DND-41 (cell line): ENCODE measurements at regions not wholly inside any gene's neighbourhood (a gene's known extent, or its start where the extent isn't known, plus 50 kb on each side); places are given as distances from the start of the nearest gene placed in this dataset.

Experiments used
- ATAC-seq: fragments of 200-7000 bp; cut with Tn5 transposase; 3 replicates; pipeline ENCODE4 v1.9.1; 2021; ENCODE audit warnings: low read depth; ENCODE audit not compliant: insufficient read depth
- DNase-seq: peaks from one replicate; pipeline ENCODE4 v3.0.0-alpha.2; 2020
- H2AFZ ChIP-seq: 2 replicates; pipeline ENCODE4 v1.6.0; 2012; ENCODE audit warnings: low read depth, low read length
- H3K27ac ChIP-seq: 2 replicates; pipeline ENCODE4 v1.5.1; 2012; ENCODE audit warnings: low read length, inconsistent platforms
- H3K27me3 ChIP-seq: fragments of 200-600 bp; sonication (generic); 2 replicates; pipeline ENCODE4 v1.6.0; 2012; ENCODE audit warnings: low read length, mild to moderate bottlenecking, inconsistent platforms; ENCODE audit not compliant: insufficient read depth, poor library complexity
- H3K36me3 ChIP-seq: 2 replicates; pipeline ENCODE4 v1.5.1; 2012; ENCODE audit warnings: low read length, inconsistent platforms; ENCODE audit not compliant: insufficient read depth
- H3K4me1 ChIP-seq: 2 replicates; pipeline ENCODE4 v1.5.1; 2012; ENCODE audit warnings: mild to moderate bottlenecking, low read length; ENCODE audit not compliant: insufficient read depth
- H3K4me2 ChIP-seq: 2 replicates; pipeline ENCODE4 v1.6.0; 2012; ENCODE audit warnings: mild to moderate bottlenecking, moderate library complexity, low read length, inconsistent platforms; ENCODE audit not compliant: insufficient read depth
- H3K4me3 ChIP-seq, 2 experiments: fragments of 200-600 bp in 1 of 2; shearing (Covaris generic) in 1 of 2; 2 replicates each; pipeline ENCODE4 v1.5.1; 2012 to 2016; ENCODE audit warnings: inconsistent platforms in 2 of 2, low read length in 2 of 2, mild to moderate bottlenecking in 2 of 2, low read depth in 1 of 2, moderate library complexity in 1 of 2
- H3K79me2 ChIP-seq: 2 replicates; pipeline ENCODE4 v1.6.0; 2012; ENCODE audit warnings: low read length, inconsistent platforms; ENCODE audit not compliant: insufficient read depth
- H3K9ac ChIP-seq: 2 replicates; pipeline ENCODE4 v1.6.0; 2012; ENCODE audit warnings: low read depth, mild to moderate bottlenecking, inconsistent platforms, low read length, moderate library complexity
- H3K9me3 ChIP-seq: 2 replicates; pipeline ENCODE4 v1.5.1; 2012; ENCODE audit warnings: low read length, moderate library complexity, mild to moderate bottlenecking, inconsistent platforms; ENCODE audit not compliant: insufficient read depth, severe bottlenecking
- H4K20me1 ChIP-seq: 2 replicates; pipeline ENCODE4 v1.6.0; 2012; ENCODE audit warnings: low read length; ENCODE audit not compliant: insufficient read depth
- EZH2 ChIP-seq: IDR thresholded peaks from 3 replicates; pipeline ENCODE4 v1.6.1; 2012; ENCODE audit warnings: borderline replicate concordance, low read depth, mild to moderate bottlenecking, moderate library complexity, low read length, inconsistent platforms; ENCODE audit not compliant: severe bottlenecking
- TF ChIP-seq, protein P1 (sequence below): IDR thresholded peaks from 2 replicates; pipeline ENCODE4 v1.5.1; 2012; ENCODE audit warnings: borderline replicate concordance, low read length, moderate library complexity, mild to moderate bottlenecking; ENCODE audit not compliant: poor library complexity, severe bottlenecking; ENCODE audit errors: extremely low read depth

DNA sequence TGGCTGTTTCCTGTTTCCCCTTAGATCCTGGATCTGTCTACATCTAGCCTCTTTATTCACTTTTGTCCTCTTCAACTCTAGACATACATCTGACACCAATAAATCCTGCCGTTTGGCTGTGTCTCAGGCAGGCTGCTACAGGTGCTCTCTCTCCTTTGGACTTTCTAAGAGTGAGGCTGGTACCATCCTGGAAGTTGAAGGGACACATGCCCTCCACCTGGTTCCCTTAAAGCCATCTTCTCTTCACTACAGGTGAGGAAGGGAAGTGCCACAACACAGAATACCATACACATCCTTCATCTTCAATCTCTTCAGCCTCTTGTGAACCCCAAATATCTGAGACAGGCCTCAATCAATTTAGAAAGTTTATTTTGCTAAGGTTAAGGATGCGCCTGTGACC is 137.9 kb downstream of the BACH1 start:
- Histone ChIP-seq H3K27me3 (no peaks in the 10 kb centered on the region), H3K4me2 (no peak overlapping the region), H3K9me3 (no peaks in the 10 kb centered on the region), H3K9ac (no peak overlapping the region), H3K4me3 (no peak overlapping the region), H2AFZ (no peak overlapping the region), H3K4me1 (no peaks in the 10 kb centered on the region), H4K20me1 (no peaks in the 10 kb centered on the region), H3K27ac (no peak overlapping the region), H3K79me2 (no peaks in the 10 kb centered on the region), H3K36me3 (no peaks in the 10 kb centered on the region)
- DNase-seq (no peak), ATAC-seq (no peak)
- TF ChIP-seq EZH2, result no peak
- TF ChIP-seq, protein P1, sequence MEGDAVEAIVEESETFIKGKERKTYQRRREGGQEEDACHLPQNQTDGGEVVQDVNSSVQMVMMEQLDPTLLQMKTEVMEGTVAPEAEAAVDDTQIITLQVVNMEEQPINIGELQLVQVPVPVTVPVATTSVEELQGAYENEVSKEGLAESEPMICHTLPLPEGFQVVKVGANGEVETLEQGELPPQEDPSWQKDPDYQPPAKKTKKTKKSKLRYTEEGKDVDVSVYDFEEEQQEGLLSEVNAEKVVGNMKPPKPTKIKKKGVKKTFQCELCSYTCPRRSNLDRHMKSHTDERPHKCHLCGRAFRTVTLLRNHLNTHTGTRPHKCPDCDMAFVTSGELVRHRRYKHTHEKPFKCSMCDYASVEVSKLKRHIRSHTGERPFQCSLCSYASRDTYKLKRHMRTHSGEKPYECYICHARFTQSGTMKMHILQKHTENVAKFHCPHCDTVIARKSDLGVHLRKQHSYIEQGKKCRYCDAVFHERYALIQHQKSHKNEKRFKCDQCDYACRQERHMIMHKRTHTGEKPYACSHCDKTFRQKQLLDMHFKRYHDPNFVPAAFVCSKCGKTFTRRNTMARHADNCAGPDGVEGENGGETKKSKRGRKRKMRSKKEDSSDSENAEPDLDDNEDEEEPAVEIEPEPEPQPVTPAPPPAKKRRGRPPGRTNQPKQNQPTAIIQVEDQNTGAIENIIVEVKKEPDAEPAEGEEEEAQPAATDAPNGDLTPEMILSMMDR, result no peak

DNA sequence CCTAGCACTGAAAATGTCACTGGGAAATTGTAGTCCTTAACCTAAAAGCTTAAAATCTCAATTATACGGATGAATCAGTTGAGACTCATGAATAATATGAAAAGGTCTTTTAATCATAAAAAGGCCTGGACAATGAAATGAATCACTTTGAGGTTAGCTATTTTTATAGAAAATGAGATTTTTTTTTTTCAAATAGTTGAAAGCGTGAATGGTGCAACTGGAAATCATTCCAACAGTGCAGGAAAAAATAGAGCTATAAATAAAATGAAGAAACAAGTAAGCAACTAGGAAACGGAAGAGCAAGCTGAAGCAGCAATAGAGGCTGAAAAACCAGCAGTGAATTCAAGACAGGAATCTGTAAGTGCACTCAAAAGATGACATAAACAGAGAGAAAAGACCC is 142.9 kb downstream of the BACH1 start:
- no peaks in the 10 kb centered on the region for H3K27me3 ChIP-seq
- H4K20me1 ChIP-seq, result no peaks in the 10 kb centered on the region

DNA sequence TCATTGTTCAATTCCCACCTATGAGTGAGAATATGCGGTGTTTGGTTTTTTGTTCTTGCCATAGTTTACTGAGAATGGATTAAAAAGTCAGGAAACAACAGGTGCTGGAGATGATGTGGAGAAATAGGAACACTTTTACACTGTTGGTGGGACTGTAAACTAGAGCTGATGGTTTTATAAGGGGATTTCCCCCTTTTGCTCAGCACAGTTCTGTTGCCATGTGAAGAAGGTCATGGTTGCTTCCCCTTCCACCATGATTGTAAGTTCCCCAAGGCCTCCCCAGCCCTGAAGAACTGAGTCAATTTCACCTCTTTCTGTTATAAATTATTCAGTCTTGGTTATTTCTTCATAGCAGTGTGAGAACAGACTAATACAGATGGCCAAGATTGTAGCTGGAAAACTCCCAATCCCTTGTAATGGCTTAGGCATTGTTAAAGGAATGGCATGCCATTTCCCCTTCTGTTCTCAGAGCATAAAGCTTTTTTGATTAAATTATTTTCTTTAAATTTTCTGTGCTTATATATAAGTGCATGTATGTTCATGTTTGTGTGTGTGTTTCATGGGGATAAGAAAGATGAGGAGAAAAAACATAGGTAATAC is 144.8 kb downstream of the BACH1 start:
- H3K36me3 ChIP-seq, result no peaks in the 10 kb centered on the region
- H3K27ac ChIP-seq, result no peak overlapping the region
- ATAC-seq (no peak), DNase-seq (no peak)
- no peak overlapping the region for H3K4me3 ChIP-seq
- no peak overlapping the region for H2AFZ ChIP-seq
- TF ChIP-seq EZH2, result no peak
- TF ChIP-seq, protein P1, result no peak
- H4K20me1 ChIP-seq, result no peaks in the 10 kb centered on the region
- no peaks in the 10 kb centered on the region for H3K27me3 ChIP-seq
- H3K9me3 ChIP-seq, result peaks cover 4% of the 10 kb centered on the region
- no peak overlapping the region for H3K4me2 ChIP-seq
- no peaks in the 10 kb centered on the region for H3K79me2 ChIP-seq
- no peak overlapping the region for H3K9ac ChIP-seq
- H3K4me1 ChIP-seq, result peaks cover 2% of the 10 kb centered on the region; the same call in 1 of the 2 replicates

More for the DNA sequence above, 142.9 kb downstream of the BACH1 start:
- H3K36me3 ChIP-seq, result no peaks in the 10 kb centered on the region
- no peak overlapping the region for H3K4me2 ChIP-seq
- no peaks in the 10 kb centered on the region for H3K79me2 ChIP-seq
- TF ChIP-seq EZH2, result no peak
- TF ChIP-seq, protein P1, result no peak
- ATAC-seq, result no peak
- H3K9me3 ChIP-seq, result no peaks in the 10 kb centered on the region
- no peak overlapping the region for H3K9ac ChIP-seq
- H3K4me3 ChIP-seq, result no peak overlapping the region
- no peak for DNase-seq
- no peak overlapping the region for H2AFZ ChIP-seq
- H3K27ac ChIP-seq, result no peak overlapping the region
- no peaks in the 10 kb centered on the region for H3K4me1 ChIP-seq

DNA sequence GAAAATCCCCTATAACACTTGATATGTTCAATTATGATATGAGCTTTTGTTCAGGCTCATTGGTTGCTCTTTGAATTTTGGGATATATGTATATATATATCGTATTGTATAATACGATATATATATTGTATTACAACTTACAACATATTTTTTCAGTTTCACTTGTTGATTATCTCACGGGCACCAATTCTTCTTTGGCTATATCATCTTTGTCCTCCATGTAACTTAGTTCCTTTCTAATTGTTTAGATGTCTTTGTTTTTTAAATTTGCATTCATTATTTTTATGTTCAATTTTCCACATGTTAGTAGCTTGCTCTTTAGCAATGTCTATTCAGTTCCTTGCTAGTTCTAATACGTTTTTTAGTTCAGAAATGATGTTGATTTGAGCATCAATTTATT is 150.0 kb downstream of the BACH1 start:
- H3K36me3 ChIP-seq, result no peaks in the 10 kb centered on the region
- no peaks in the 10 kb centered on the region for H4K20me1 ChIP-seq
- H3K4me3 ChIP-seq, result 0 out of 4 replicates have a peak overlapping the region, but pooled peaks of 1 of the 2 experiments have one; percentile 20
- no peak for DNase-seq
- H3K4me2 ChIP-seq, result no peak overlapping the region
- H3K79me2 ChIP-seq, result no peaks in the 10 kb centered on the region
- peak overlapping the region; percentile 55; the same call in 1 of the 2 replicates for H2AFZ ChIP-seq
- no peak for ATAC-seq
- peak overlapping the region; percentile 34 for H3K9ac ChIP-seq
- H3K4me1 ChIP-seq, result peaks cover 27% of the 10 kb centered on the region
- TF ChIP-seq, protein P1, result no peak
- no peak for TF ChIP-seq EZH2
- peak overlapping the region; percentile 91 for H3K27ac ChIP-seq
- peaks cover 6% of the 10 kb centered on the region for H3K9me3 ChIP-seq
- no peaks in the 10 kb centered on the region for H3K27me3 ChIP-seq
